K562 (cell line): ENCODE measurements at regions not wholly inside any gene's neighbourhood (a gene's known extent, or its start where the extent isn't known, plus 50 kb on each side); places are given as distances from the start of the nearest gene placed in this dataset.

Experiments
- ATAC-seq: fragments of 200-7000 bp; cut with Tn5 transposase; 3 replicates; pipeline ENCODE4 v1.9.1; 2020; ENCODE audit warnings: moderate library complexity
- BruUV-seq: library from RNA; stranded (reverse); fragments of 400-500 nt; replicated peaks from 2 replicates; lab custom pipeline; 2021; lab: Mats Ljungman, UMichigan
- CTCF ChIA-PET: fragments of 300-600 bp; formaldehyde crosslinking; extraction: SDS; loops from one replicate; lab custom pipeline; 2021; ENCODE audit warnings: low intra/inter-chr PET ratio; lab: Yijun Ruan, JAX
- POLR2A ChIA-PET: fragments of 300-600, 350-650 bp; sonication (Branson Sonifier 250); formaldehyde crosslinking; extraction: SDS; loops from one replicate; lab custom pipeline; 2021; ENCODE audit warnings: antibody characterized with exemption, inconsistent platforms; lab: Yijun Ruan, JAX
- DNase-seq, 4 experiments: peaks; one replicate each; pipeline versions ENCODE4 v3.0.0 to v3.0.0-alpha.2; 2011 to 2018; ENCODE audit warnings: low spot score in 3 of 4, mixed read lengths in 3 of 4; ENCODE audit errors: extremely low read depth in 1 of 4
- FAIRE-seq: peaks from 2 replicates; lab custom pipeline; 2011; peaks lifted over from hg19 to GRCh38; lab: Jason Lieb, UNC
- H2AFZ ChIP-seq: 2 replicates; pipeline ENCODE4 v1.6.0; 2011; ENCODE audit warnings: low read depth, low read length, control low read depth, inconsistent platforms
- H3K27ac ChIP-seq: fragments of 200-600 bp; 3 replicates; pipeline ENCODE4 v1.8.0; 2011; ENCODE audit warnings: low read depth, mild to moderate bottlenecking, control low read depth, inconsistent platforms, low read length, moderate library complexity, mixed read lengths; ENCODE audit errors: extremely low read depth
- H3K27me3 ChIP-seq, 2 experiments: fragments of 300-600 bp in 1 of 2; 2 replicates in 1 of 2; 3 replicates in 1 of 2; pipeline versions ENCODE4 v1.6.0 to v1.8.0; 2011; ENCODE audit warnings: inconsistent platforms in 2 of 2, low read length in 2 of 2, mild to moderate bottlenecking in 1 of 2, mixed read lengths in 1 of 2, moderate library complexity in 1 of 2; ENCODE audit not compliant: control insufficient read depth in 2 of 2, insufficient read depth in 2 of 2
- H3K36me3 ChIP-seq: fragments of 300-600 bp; 3 replicates; pipeline ENCODE4 v1.8.0; 2011; ENCODE audit warnings: mild to moderate bottlenecking, low read length, inconsistent platforms; ENCODE audit not compliant: control insufficient read depth, insufficient read depth
- H3K4me1 ChIP-seq, 2 experiments: fragments of 200-600 bp in 1 of 2; replicated peaks in 1 of 2; 2 replicates in 1 of 2; 3 replicates in 1 of 2; pipeline versions ENCODE4 v1.5.1 to v1.8.0; 2011; ENCODE audit warnings: inconsistent platforms in 2 of 2, low read length in 2 of 2, mild to moderate bottlenecking in 1 of 2, mixed read lengths in 1 of 2, moderate library complexity in 1 of 2; ENCODE audit not compliant: control insufficient read depth in 2 of 2, insufficient read depth in 2 of 2
- H3K4me2 ChIP-seq: 2 replicates; pipeline ENCODE4 v1.6.1; 2011; ENCODE audit warnings: low read length, control low read depth, inconsistent platforms, mixed read lengths; ENCODE audit not compliant: insufficient read depth
- H3K4me3 ChIP-seq: fragments of 200-600 bp; sonication (generic), shearing (Covaris generic); 2 replicates; pipeline ENCODE4 v1.5.1; 2016; ENCODE audit warnings: control low read depth, inconsistent platforms
- H3K79me2 ChIP-seq: fragments of 200-600 bp; 3 replicates; pipeline ENCODE4 v1.8.0; 2011; ENCODE audit warnings: low read length, inconsistent platforms; ENCODE audit not compliant: control insufficient read depth, insufficient read depth
- H3K9ac ChIP-seq, 2 experiments: 2 replicates each; pipeline versions ENCODE4 v1.6.0 to v1.6.1; 2011; ENCODE audit warnings: low read depth in 2 of 2, low read length in 2 of 2, control low read depth in 1 of 2, inconsistent platforms in 1 of 2, mild to moderate bottlenecking in 1 of 2, mixed read lengths in 1 of 2; ENCODE audit not compliant: insufficient read depth in 1 of 2
- H3K9me1 ChIP-seq: one replicate; pipeline ENCODE4 v1.6.0; 2011; ENCODE audit warnings: inconsistent platforms, mild to moderate bottlenecking, low read length, moderate library complexity; ENCODE audit not compliant: control insufficient read depth, insufficient read depth
- H3K9me3 ChIP-seq: replicated peaks from 2 replicates; pipeline ENCODE4 v1.5.1; 2011; ENCODE audit warnings: low read depth, low read length, inconsistent platforms; ENCODE audit not compliant: control insufficient read depth, insufficient read depth
- H4K20me1 ChIP-seq: replicated peaks from 2 replicates; pipeline ENCODE4 v1.6.1; 2011; ENCODE audit warnings: low read length, inconsistent platforms, mixed read lengths; ENCODE audit not compliant: control insufficient read depth, insufficient read depth
- E2F1 ChIP-seq: sonication (generic); formaldehyde crosslinking; IDR thresholded peaks from 2 replicates; pipeline ENCODE4 v1.8.1; 2023; ENCODE audit warnings: mild to moderate bottlenecking, missing genetic modification reagents, moderate library complexity
- MAFG ChIP-seq: fragments of 450-650 bp; conservative IDR thresholded peaks from 2 replicates; pipeline ENCODE4 v1.6.1; 2016; ENCODE audit warnings: missing genetic modification characterization, missing compliant biosample characterization
- RFX5 ChIP-seq: IDR thresholded peaks from 2 replicates; pipeline ENCODE4 v1.6.1; 2011; ENCODE audit warnings: low read depth, mild to moderate bottlenecking, improper control_type of control experiment, low read length
- ZBTB2 ChIP-seq: fragments of 450-650 bp; IDR thresholded peaks from 2 replicates; pipeline ENCODE4 v1.6.1; 2016; ENCODE audit warnings: antibody characterized with exemption
- ZFP30 ChIP-seq: fragments of 250-450 bp; sonication (Bioruptor Pico); IDR thresholded peaks from 2 replicates; pipeline ENCODE4 v1.8.0; 2022; ENCODE audit warnings: moderate library complexity, mild to moderate bottlenecking, inconsistent platforms, borderline replicate concordance
- ZNF431 ChIP-seq: sonication (generic); formaldehyde crosslinking; IDR thresholded peaks from 2 replicates; pipeline ENCODE4 v1.8.0; 2022; ENCODE audit warnings: mild to moderate bottlenecking, missing genetic modification reagents
- ZNF696 ChIP-seq: fragments of 250-450 bp; sonication (Bioruptor Pico); conservative IDR thresholded peaks from 2 replicates; pipeline ENCODE4 v1.4.0; 2020; ENCODE audit warnings: mild to moderate bottlenecking, moderate library complexity
- WGBS: fragments of 100-300 bp; shearing (Covaris generic); methylation state at CpG from one replicate; pipeline ENCODE4 v1.1.6; 2016; ENCODE audit warnings: low coverage, mixed read lengths; ENCODE audit not compliant: insufficient coverage; ENCODE audit errors: missing lambda C conversion rate; 5-methylcytosine and 5-hydroxymethylcytosine counted together
- in situ Hi-C: fragments of 300-500 bp; cut with MboI; formaldehyde crosslinking; loops from 4 replicates; pipeline ENCODE4 v1.15.0; 2018; ENCODE audit warnings: inconsistent platforms, mixed read lengths
- intact Hi-C: fragments of 100-400 bp; cut with micrococcal nuclease; formaldehyde crosslinking; loops from 2 replicates; pipeline ENCODE4 v1.14.2; 2022
- TF ChIP-seq, protein P1 (sequence below): sonication (generic); formaldehyde crosslinking; IDR thresholded peaks from 2 replicates; pipeline ENCODE4 v1.8.1; 2022; ENCODE audit warnings: missing genetic modification reagents

- no peaks in the 10 kb centered on the region for H3K9me3 ChIP-seq
- peaks cover 7 to 13% of the 10 kb centered on the region in 2 experiments; a peak in 4 of 5 replicates for H3K27me3 ChIP-seq
- no peaks in the 10 kb centered on the region for H4K20me1 ChIP-seq
- H3K9ac ChIP-seq = no peak overlapping the region
- no peak overlapping the region for H3K27ac ChIP-seq
- TF ChIP-seq, protein P1, sequence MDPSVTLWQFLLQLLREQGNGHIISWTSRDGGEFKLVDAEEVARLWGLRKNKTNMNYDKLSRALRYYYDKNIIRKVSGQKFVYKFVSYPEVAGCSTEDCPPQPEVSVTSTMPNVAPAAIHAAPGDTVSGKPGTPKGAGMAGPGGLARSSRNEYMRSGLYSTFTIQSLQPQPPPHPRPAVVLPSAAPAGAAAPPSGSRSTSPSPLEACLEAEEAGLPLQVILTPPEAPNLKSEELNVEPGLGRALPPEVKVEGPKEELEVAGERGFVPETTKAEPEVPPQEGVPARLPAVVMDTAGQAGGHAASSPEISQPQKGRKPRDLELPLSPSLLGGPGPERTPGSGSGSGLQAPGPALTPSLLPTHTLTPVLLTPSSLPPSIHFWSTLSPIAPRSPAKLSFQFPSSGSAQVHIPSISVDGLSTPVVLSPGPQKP (CRISPR knock-in tag) = no peak
- TF ChIP-seq MAFG (tag) (no peak), ZNF696 (CRISPR knock-in tag) (no peak), ZFP30 (no peak), RFX5 (no peak), ZNF431 (no peak), ZBTB2 (no peak), E2F1 (CRISPR knock-in tag) (no peak)
- no peak overlapping the region for H2AFZ ChIP-seq
- POLR2A ChIA-PET = interaction anchor here (0.6 kb wide), 1 partner anchor 259 kb away, joined by 3 read pairs; no protein-coding TSS in a partner anchor
- in situ Hi-C loops = no loop called here
- FAIRE-seq = no peak
- peak in 1 of 4 experiments; percentile 18 for DNase-seq
- no peak overlapping the region for H3K4me2 ChIP-seq
- 13% methylated on average over 18 of the region's 18 CpGs for WGBS
- intact Hi-C loops = no loop called here
- no peaks in the 10 kb centered on the region for H3K36me3 ChIP-seq
- no peak overlapping the region for H3K4me3 ChIP-seq
- no TSS peak for BruUV-seq
- no peaks in the 10 kb centered on the region for H3K4me1 ChIP-seq
- H3K79me2 ChIP-seq = no peaks in the 10 kb centered on the region
- no peak; the same call in 2 of the 3 replicates for ATAC-seq
- CTCF ChIA-PET = no interaction called here
- no peaks in the 10 kb centered on the region for H3K9me1 ChIP-seq
Observed at GRCh38 chr1:243979396-243979795, 71.7 kb upstream of the ZBTB18 start.
